GM13976 (cell line): ENCODE measurements at regions not wholly inside any gene's neighbourhood (a gene's known extent, or its start where the extent isn't known, plus 50 kb on each side); places are given as distances from the start of the nearest gene placed in this dataset.

Experiments
- DNase-seq: peaks from one replicate; pipeline ENCODE4 v3.0.0; 2012; ENCODE audit warnings: low spot score
- CTCF ChIP-seq: IDR thresholded peaks from 2 replicates; pipeline ENCODE4 v1.5.1; 2012; ENCODE audit warnings: borderline replicate concordance, mild to moderate bottlenecking; ENCODE audit not compliant: insufficient read depth; ENCODE audit errors: extremely low read depth, missing control alignments, control extremely low read depth
- in situ Hi-C: fragments of 300-500 bp; cut with MboI; formaldehyde crosslinking; loops from one replicate; pipeline ENCODE4 v1.12.0; 2022; ENCODE audit warnings: low sequenced_read_pairs, mixed read lengths, inconsistent platforms; ENCODE audit not compliant: unreplicated experiment

GRCh38 chr16:86958423-86958822 lies 358.8 kb downstream of the C16orf95 start:
- DNase-seq = no peak
- no peak for TF ChIP-seq CTCF
- in situ Hi-C loops = no loop called here

- no peak for DNase-seq
- no peak for TF ChIP-seq CTCF
- in situ Hi-C loops = no loop called here
Measured at GRCh38 chr16:86959091-86959651, 358.0 kb downstream of the C16orf95 start.

- in situ Hi-C loops = no loop called here
- no peak for TF ChIP-seq CTCF
- DNase-seq = no peak
Measured at GRCh38 chr16:86959729-86960128, 357.5 kb downstream of the C16orf95 start.

- DNase-seq = no peak
- in situ Hi-C loops = no loop called here
- TF ChIP-seq CTCF = no peak
Measured at GRCh38 chr16:86960266-86960665, 356.9 kb downstream of the C16orf95 start.

GRCh38 chr16:86961171-86961601 lies 356.0 kb downstream of the C16orf95 start:
- in situ Hi-C loops = no loop called here
- no peak for DNase-seq
- TF ChIP-seq CTCF = no peak

- no peak for DNase-seq
- in situ Hi-C loops = no loop called here
- no peak for TF ChIP-seq CTCF
Measured at GRCh38 chr16:86962259-86962658, 354.9 kb downstream of the C16orf95 start.
